Prostate gland (tissue), 2 donors: ENCODE measurements at regions not wholly inside any gene's neighbourhood (a gene's known extent, or its start where the extent isn't known, plus 50 kb on each side); places are given as distances from the start of the nearest gene placed in this dataset.

Source experiments
- CTCF ChIP-seq, 4 experiments: fragments of 200-600 bp in 2 of 4; fragments of 450-650 bp in 2 of 4; sonication (generic) in 2 of 4; IDR thresholded peaks; 1 replicate in 3 of 4; 2 replicates in 1 of 4; pipeline ENCODE4 v1.5.1; 2016 to 2019; ENCODE audit warnings: antibody characterized with exemption in 4 of 4, mild to moderate bottlenecking in 2 of 4, moderate library complexity in 2 of 4
- POLR2A ChIP-seq: fragments of 450-650 bp; IDR thresholded peaks from one replicate; pipeline ENCODE4 v1.6.1; 2016; ENCODE audit warnings: antibody characterized with exemption, mild to moderate bottlenecking
- POLR2AphosphoS5 ChIP-seq: sonication (generic); formaldehyde crosslinking; IDR thresholded peaks from one replicate; pipeline ENCODE4 v1.6.1; 2017; ENCODE audit warnings: antibody characterized with exemption

DNA sequence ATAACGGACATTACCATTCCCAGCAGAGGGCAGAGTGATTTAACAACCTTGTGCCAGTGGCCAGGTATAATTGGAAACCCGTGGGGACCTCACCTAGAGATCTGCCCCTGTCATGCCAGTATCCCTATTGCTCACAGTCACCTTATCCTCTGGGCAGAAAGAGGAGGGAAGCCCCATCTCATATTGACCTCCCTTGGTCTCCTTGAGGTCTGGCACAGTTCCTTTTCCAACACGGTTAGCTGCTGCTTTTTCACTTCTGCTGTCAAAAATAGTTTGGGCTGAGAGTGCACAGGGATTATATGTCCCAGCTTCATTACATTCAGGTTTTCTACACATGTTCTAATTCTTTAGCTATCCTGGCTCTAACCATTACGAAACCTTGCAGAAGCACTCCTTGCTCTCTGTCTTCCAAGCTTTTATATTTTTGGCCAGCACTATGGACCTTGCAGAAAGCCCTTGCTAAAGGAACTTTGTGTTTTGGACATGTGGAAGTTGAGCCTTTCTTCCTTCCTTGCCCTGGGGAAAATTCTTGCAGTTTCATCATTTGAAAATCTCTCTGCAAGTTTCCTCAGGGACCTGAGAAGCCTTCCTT is 111.7 kb upstream of the MIS18BP1 start:
- TF ChIP-seq CTCF (IDR thresholded peaks at IDR 0.05) (no peak), POLR2A (no peak), POLR2AphosphoS5 (no peak)
